GF-D8 (cell line): ENCODE measurements at regions not wholly inside any gene's neighbourhood (a gene's known extent, or its start where the extent isn't known, plus 50 kb on each side); places are given as distances from the start of the nearest gene placed in this dataset.
A peak's percentile ranks its signal among the peaks of the same experiment; 100 is the strongest.
"Not testable (repeated sequence)": the region's sequence is repeated elsewhere in the genome, so short reads cannot be mapped to it uniquely, and the experiment has no call there.

ENCODE experiments used
- DNase-seq: peaks from one replicate; lab custom pipeline; 2025; lab: John Stamatoyannopoulos, UW

DNA sequence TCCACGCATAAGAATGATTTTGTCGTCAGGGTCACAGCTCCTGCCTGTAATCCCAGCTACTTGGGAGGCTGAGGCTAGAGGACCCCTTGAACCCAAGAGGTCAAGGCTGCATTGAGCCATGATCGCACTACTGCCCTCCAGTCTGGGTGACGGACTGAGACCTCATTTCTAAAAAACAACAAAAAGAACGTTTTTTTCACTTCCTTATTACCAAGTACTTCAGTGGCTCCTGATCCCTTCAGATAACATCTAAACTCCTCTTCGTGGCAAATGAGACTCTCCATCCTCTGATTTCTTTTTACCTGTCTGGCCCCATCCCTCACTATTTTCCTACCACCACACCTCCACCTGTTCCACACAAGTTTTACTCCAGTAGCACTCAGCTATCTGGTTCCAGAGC is 105.4 kb upstream of the TLK1 start:
- no peak for DNase-seq

DNA sequence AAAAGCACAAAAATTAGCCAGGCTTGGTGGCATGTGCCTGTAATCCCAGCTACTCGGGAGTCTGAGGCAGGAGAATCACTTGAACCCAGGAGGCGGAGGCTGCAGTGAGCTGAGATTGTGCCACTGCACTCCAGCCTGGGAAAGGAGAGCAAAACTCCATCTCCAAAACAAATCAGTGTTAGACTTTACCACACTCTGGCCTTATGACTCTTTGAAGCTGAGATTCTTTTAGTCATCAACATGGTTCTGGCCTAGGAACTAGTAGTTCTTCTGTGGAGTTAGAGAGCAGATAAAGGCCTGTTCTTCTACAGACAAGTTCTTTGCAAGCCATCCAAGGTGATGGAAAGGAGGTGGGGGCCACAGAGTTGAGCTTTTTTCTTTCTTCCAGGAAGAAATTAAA is 100.8 kb upstream of the TLK1 start:
- DNase-seq: not testable (repeated sequence)

DNA sequence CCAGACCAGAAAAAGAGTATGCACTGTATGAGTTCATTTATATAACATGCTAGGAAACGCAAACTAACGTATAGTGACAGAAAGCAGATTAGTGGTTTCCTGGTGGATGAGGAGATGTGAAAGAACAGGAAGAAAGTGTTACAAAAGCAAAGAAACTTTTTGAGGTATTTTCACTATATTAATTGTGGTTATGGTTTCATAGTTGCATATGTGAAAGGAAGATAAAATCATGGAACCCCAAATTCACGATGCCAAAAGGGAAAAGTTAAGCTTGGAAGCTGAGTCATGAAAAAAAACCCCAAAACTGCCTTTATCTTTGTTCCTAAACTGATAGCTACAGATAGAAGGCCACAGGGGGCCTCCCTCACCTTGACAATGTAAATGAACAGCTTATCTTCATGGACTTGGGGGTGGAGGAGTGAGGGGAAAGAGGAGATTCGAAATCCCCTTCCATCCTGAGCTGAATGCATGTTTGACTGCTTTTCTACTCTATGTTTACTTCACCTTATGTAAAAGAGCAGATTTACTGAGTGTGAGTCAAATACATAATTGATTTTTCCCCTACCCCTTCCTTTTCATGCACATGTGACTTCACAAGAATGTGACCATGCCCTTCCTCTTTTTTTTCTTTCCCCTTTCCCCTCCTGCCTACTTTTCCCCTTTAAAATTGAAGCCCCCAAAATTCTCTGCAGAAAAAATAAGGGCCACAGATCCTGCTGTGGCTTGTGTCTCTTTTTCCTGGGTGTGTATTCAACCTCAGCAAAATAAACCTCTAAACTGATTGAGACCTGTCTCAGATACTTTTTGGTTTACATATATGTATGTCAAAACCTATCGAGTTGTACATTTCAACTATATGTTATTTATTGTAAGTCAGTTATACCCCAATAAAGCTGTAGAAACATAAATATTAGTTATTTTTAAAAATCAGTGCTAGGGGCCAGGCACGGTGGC is 100.1 kb upstream of the TLK1 start:
- DNase-seq: peak; percentile 73

DNA sequence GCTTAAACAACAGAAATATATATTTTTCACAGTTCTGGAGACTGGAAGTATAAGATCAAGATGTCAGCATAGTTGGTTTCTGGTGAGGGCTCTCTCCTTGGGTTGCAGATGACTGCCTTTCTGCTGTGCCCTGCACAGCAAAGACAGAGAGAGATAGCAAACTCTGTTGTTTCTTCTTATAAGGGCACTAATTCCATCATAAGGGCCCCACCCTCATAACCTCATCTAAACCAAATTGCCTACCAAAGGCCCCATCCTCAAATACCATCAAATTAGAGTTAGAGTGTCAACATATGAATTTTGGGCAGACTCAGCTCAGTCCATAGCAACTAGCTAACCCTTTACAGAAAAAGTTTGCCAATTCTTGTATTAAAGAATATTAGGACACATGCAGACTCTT is 94.0 kb upstream of the TLK1 start:
- DNase-seq: no peak

DNA sequence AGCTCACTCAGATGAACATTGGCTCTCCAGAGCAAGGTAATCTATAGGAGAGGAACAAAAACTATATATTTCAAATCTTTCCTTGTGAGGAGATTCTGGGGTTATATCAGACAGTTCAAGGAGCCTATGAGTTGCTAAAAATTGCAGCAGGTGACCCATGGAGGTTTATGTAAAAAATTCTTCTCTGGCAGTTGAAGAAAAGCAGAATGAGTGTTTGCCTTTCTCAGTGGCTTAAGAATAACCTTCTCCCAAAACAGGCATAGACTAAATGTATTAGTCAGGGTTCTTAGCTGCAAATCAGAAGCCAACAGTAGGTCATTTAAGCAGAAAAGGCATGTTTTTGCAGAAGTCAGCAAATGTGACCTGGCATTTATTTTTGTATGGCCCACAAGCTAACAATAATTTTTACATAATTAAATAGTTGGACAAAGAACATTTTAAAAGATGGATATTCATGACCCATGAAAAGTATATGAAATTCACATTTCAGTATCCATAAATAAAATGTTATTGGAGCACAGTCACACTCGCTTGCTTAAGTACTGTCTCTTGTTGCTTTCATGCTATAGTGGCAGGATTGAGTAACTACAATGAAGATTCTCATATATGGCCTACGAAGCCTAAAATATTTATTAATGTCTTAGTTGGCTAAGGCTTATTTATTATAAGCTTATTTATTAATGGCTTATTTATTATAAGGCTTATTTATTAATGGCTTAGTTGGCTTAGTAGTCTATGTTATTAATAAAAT is 93.4 kb upstream of the TLK1 start:
- no peak for DNase-seq

DNA sequence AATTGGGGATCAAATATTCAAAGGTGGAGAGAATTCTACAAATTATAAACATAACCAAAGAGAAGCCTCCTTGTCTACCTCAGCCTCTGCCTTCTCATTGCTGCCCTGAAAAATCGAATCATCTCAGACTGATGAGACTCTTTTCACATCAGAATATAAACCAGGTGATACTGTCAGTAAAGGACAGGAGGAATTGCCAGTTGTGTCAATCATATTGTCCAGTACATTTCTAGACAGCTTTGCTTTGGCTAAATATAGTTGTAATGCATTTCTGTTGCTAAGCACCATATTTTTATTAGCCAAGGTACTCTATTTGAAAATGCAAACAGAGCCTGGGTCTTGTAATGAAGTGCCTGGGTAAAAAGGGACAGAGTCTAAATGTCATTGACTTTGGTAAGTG is 92.6 kb upstream of the TLK1 start:
- no peak for DNase-seq

DNA sequence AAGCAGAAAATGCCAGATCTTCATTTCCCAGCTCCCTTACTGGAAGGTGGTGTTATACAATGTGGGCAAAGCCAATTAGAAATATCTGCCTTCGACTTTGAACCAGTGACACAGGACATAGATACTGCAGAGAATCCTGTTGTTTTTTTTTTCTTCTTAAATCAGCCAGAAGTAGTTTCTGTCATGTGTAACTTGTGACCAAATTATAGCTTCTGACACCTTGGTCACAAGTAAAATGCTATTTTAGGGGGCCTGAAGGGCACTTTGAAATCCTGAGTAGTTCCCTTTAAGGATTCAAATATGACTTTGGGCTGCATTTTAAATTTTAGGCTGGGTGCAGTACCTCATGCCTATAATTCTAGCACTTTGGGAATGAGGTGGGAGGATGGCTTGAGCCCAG is 89.0 kb upstream of the TLK1 start:
- DNase-seq: no peak

DNA sequence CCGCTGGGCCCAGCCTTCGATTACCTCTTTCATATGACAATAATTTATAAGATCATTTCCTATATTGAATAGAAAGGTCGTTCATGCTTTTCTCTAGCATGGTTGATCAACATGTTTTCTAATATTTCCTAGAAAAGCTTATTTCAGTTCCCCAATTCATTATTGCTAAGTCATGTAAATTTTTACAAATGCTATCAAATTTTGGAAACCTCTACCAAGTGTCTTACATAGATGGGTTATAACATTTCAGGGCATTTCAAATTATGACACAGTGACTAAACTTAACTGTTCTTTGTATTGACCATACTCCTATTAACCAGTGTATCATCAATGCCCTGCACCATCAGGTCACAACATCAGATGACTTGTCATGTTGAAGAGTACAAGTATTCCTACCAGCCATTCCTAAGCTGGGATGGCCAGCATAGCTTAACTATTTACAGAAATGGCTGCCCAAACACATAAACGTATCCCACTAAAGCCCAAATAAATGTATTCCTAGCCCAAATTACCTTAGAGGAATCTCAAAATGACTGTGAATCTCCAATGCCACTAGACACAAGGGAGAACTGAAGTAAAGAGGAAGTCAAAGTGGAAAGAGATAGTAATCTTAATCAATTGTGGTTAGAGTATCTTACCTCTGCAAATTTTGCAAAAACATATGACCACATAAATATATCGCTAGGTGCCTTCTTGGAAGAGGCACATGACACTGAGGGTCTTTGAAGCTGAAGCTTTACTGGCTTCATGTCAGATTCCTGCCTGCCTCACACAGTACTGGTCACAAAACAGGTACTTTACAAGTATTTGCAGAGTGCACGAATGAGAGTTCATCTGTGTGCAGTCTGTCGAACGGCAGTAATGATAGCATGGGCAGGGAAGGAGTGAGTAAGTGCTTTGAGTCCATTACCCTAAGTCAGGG is 87.3 kb upstream of the TLK1 start:
- DNase-seq: peak; percentile 76

DNA sequence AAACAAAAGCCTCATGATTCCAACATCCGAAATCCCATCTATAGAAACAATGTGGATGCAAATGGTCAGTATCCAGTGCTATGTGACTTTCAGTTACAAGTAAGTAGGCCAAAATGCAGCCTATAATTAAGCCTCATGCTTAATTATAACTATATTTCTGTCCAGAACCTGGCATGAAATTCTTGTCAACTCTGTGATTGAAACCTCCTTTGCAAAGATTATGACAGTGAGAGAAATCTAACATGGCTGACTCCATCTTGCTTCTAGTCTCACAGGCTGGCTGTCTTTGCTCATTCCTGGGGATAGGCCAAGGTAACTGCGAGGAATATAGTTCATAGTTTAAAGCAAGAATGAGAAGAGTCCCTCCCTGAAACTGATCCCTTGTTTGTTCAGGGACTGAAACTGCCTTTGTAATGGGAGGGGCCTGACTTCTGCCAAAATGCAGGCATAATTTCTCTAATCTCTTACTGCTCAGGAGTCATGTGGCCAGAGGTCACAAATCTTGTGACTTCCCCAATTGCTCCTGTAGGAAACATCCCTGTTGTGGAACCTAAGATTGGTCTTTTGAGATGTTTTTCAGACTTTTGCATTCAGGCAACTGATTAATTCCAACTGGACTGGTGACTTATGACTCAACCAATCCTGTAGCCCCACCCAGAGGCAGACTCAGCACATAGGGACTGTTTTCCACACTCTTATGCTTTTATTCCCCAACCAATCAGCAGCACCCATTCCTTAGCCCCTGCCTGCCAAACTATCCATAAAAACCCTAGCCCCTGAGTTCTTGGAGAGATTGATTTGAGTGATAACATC is 84.5 kb upstream of the TLK1 start:
- no peak for DNase-seq

DNA sequence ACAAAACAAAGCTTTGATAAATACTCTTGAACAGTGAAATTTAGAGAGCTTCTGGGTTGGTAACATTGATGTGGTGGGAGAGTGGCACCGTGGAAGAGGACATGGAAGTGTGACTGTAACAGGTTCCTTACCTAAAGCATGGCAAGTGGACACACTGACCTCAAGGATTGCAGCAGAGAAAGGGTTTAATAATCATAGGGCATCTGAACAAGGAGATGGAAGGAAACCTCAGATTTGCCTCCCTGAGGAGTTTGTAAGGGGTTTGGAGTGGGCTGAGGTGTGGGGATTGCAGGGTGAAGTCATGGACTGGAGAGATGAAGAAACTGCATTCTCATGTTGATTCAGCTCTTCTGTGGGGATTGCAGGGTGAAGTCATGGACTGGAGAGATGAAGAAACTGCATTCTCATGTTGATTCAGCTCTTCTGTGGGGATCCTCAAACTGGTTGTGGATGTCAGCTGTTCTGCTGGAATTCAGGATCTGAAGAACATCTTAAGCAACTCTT is 83.8 kb upstream of the TLK1 start:
- peak; percentile 1 for DNase-seq

DNA sequence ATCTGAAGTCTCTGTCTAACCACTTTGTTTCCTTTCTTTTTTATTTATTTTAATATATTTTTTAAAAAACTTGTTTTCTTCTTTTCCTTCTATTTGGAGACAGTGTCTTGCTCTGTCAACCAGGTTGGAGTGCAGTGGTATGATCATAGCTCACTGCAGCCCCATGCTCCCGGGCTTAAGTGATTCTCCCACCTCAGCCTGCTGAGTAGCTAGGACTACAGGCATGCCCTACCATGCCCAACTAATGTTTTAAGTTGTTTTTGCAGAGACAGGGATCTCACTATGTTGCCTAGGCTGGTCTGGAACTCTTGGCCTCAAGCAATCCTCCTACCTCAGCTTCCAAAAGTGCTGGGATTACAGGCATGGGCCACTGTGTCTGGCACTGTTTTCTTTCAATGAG is 81.1 kb upstream of the TLK1 start:
- no peak for DNase-seq

DNA sequence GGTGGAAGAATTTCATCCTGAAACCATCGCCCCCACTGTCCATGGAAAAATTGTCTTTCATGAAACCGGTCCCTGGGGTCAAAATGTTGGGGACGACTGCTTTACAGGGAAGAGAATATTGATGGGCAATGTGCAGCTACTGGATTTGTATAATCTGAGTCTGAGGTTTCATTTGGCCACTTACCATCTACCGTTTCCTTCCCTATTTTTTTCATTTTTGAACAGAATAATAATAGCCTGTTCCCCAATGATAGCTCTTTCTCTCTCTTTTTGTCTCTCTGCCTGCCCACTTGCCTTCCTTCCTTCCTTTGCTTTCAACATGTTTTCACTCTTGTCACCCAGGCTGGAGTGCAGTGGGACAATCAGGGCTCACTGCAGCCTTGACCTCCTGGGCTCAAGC is 78.3 kb upstream of the TLK1 start:
- no peak for DNase-seq

DNA sequence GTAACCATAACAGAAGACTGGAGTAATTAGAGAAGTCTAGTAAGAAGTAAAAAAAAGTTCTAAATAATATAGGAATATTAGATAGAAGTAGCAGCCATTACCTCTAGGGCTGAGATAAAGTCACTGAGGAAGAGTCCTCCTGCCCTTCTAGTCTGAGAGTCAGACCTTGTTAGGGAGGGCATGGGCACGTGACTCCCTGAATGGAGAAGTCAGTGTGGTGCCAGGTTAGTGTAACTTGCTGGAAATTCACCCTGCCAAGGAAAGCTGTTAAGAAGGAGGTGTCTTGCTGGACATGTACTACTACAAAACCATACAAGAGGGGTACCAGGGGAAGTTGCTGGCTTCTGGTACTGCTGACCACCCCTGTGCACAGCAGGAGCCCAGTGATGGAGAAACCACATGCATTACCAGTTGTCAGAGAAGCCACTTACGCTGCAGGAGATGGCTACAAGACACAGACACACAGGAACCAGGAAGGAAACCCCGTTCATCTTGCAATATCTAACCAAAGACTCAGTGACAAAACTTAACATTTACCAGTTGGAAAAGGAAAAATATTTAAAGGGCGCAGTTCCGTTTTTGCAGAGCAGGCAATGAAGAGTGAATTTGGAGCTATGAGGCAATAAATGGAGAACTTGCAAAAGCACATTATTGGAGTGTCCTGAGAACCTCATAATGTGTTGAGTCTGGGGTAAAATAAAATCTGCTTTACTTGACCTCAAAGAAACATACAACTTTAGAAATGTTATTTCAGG is 77.2 kb upstream of the TLK1 start:
- peak; percentile 58 for DNase-seq

DNA sequence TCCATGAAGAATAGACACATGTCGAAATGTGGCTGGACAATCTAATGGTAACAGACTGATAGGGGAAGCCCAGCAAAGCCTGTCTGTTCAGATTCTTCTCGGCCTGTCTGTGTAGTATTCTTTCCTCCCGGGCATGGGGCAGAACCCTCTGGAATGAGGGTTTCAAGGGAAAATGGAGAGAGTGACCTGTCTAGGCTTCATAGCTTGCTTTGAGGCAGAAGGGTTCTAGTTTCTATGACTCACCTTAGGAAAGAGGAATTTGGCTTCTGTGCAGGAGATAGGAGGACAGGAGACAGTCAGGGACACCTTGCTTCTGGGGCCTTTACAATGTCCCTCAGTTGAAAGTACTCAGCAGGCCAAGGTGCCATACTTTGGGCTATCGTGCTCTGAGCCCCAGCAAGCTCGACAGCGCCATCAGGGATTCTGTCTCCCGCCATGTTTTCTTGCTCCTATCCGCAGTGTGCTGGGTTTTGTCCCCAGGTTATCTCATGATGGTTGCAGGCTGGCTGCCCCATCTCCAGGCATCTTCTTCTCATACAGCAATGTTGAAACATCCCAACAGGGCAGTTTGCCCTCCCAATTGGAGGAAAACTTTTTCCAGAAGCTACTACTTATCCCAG is 74.7 kb upstream of the TLK1 start:
- no peak for DNase-seq

DNA sequence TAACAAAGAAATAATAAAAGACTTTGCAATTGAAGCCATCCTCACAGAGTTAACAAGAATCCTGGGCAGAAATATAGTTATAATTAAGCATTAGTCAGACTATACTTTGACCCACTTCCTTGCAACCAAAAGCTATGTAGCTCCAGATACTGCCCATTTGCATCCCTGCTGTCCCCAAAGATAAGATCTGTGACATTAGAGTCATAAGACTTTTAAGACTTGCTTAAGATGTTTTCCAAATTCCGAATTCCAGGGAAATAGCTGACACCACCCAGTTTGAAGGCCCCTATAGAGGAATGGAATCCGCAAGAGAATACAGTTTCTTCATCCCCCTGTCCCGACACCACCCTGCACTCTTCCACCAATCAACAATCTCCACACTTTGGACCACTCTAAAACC is 69.5 kb upstream of the TLK1 start:
- no peak for DNase-seq

DNA sequence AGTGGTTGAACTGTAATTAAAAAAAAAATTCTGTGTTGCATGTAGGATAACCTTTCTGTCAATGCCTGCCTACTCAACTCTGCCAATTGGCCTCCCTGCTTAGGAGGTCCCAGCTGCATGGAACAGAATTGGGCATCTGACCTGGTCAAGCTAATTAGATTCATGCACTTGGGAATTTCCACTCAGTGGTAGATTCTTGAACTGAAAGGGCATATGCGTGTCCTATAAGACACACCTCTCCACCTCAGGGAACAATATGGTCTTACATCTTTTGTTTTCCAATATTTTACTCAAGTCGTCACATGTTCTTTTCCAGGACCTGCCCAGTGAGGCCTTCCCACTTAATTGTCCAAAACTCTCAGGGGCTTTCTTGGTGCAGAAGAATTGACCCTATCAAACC is 68.1 kb upstream of the TLK1 start:
- DNase-seq: no peak

DNA sequence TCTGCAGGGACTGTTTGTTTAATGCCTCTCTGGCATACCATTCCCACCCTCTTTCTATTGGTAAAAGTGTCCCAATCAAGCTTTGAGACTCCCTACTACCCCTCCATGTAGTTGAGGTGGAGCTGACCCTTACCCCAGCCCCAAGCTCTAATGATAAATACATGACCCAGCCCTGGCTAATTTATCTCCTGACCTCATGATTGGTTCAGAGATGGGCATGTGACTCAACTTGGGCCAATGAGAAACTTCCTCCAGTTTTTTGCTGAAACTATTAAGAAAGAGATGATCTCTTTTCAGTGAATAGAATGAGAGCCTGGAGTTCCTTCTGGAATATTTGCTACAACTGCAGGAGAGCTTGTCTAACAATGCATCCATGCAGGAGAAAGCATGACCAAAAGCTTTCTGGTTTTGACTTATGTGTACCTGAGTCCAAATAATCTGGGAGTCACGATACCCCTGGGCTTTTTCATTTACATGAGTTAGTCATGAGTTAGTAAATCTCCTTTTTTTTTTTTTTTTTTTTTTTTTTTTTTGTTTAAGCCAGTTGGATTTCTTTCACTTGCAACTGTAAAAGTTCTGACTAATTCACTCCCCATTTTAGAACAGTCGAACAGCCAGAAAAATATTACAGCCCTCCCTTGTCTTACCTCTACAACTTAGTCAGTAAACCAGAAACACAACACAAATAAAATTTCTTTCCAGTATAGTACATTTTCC is 66.5 kb upstream of the TLK1 start:
- DNase-seq: no peak

DNA sequence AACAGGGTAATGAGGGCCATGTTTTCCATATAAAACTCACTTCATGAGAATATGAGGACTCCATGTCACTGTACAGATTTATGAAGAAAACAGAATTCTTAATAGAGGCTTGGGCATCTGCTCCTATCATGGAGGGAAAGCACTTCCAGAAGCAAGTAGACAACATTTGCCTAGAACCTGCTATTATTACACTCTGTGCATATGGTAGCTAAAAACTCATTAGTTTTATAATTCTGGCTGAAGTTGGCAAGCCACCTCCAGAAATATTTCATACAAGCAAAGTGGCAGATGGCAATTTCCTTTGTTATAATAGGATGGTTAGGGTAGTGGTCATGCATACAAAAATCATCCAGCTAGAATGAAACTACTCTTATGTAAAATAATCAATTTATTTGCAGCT is 65.8 kb upstream of the TLK1 start:
- no peak for DNase-seq

DNA sequence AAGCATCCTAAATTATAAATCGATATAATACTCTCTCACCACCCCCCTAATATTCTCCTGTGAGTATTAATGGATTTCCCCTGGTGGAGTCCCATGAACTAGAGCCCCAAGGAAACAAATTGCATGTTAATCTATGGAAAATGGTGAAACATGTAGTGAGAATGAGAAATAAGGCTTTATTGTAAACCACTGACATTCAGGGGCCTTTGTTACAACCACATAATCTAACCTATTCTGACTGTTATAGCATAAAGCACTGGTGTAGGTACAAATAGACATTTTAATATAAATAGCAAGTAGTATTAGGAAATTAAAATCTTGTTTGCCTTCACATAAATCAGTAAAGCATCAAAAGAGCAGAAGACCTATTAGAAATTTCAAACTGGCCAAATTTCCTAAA is 65.3 kb upstream of the TLK1 start:
- no peak for DNase-seq
